ENCODE measurements at regions not wholly inside any gene's neighbourhood (a gene's known extent, or its start where the extent isn't known, plus 50 kb on each side); places are given as distances from the start of the nearest gene placed in this dataset.

DNA sequence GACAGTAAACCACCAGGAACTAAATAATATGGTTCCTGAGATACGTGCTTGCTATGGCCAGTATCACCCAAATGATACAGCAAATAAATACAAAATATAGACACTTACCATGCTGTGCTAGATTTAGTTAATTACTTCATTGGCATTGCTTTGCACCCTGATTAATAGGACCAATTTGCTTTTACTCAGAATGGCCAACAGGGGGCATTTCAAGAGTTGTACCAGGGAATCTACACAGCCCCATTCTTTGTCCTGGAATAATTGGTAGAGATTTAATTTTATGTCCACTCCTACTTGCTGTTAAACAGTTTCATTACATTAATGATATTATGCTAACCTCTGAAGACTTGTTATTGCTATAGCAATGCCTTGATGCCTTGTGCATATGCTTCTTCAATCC, 280.8 kb downstream of the RERGL start:
- DNase-seq (ENCODE audit: low read depth in 2 of 2) = no peak

DNA sequence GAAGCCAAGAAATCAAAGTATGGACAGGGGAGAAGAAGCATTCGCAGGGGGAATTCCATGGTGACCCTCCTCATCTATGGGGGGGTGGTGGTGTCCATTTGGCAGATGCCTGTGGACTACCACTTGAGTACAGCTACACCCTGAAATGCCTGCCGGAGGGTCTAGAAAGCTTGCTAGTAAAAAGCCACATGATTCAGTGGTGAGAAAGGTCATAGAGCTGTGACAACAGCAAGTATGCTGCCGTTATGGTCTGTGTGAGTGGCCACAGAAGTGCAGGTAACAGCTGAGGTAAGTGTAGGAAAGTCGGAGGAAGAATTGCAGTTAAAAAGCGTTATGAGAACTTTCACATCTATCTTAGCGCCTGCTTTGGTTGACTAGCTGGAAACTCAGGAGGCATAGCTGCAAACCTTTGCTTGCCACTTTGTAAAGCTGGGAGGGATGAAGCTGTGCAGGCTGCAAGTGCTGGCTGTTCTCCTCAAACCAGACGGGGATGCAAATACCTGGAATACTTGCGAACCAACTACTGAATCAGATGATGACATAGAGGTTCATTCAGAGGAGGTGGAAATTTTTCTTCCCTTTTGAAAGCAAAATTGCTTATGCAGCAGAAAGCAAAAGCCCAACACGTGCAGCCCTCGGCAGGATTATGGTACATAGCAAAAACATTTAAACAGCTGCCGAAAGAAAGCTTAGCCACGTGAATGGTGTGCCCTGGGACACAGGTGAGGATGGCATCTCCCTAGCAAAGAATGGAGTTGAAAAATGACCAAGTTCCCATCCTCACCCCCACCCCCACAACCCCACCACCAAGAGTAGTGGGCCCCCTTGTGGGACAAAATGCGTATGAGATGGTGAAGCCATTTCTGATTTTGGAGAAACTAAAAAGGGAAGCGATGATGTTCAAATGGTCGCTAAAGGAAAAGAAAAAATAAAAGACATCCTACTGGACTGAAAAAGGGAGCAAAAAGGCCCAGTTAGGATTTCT, 287.0 kb downstream of the RERGL start:
- no peak for DNase-seq (ENCODE audit: low read depth in 2 of 2)

DNA sequence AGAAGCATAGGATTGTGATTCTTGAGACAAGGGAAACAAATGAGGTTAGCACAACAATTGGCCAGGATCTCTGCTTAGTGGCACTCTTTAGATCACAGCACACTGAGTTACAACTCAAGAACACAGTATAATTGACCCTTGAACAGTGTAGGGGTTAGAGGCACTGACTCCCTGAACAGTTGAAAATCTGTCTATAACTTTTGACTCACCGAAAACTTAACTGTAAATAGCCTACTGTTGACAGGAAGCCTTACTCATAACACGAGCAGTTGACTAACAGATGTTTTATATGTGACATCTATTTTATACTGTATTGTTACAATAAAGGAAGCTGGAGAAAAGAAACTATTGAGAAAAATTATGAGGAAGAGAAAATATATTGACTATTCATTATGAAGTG, 296.1 kb downstream of the RERGL start:
- no peak for DNase-seq (ENCODE audit: low read depth in 2 of 2)

DNA sequence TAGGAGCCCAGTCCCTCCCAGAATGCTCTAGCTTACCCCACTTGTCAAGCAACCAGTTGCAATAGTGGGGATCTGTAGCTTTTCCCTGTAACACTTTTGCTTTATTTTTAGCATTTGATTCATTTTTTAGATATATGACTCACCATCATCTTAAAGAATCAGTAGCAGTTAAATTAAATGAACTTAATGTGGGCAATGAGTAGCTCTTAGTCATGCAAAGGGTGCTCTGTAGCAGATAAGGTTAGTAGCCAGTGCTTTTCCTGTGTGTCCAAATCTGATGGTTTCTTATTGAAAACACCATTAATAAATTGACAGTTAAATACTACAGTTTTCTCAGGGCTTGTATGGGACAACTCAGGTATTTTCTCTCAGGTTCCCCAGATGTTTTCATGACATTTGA, 311.8 kb downstream of the RERGL start:
- no peak for DNase-seq (ENCODE audit: low read depth in 2 of 2)

DNA sequence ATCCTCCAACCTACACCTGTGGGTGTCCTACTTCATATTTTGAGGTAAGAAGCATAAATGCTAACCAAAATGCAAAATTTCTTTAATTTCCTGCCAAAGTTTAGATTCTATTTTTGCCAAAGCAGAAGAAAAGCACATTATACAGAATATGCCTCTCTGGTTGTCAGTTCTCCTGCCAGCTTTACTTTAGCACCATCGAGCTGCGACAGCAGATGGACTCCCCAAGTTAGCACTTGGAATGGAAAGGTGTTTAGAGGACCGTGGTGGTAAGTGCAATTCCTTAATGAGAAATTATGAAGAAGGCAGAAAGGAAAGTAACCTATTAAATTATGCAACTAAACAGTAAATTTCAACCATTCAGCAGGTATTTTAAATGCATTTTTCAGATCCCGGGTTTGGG, 326.6 kb downstream of the RERGL start:
- DNase-seq (ENCODE audit: low read depth in 2 of 2) = no peak

DNA sequence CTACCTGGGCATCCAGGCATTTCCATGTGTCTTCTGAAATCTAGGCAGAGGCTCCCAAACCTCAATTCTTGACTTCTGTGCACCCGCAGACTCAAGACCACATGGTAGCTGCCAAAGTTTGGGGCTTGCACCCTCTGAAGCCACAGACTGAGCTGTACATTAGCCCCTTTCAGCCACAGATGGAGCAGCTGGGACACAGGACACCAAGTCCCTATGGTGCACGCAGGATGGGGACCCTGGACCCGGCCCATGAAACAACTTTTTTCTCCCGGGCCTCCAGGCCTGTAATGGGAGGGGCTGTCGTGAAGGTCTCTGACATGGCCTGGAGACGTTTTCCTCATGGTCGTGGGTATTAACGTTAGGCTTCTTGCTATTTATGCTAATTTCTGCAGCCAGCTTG, 330.0 kb downstream of the RERGL start:
- no peak for DNase-seq (ENCODE audit: low read depth in 2 of 2)

All from stimulated activated CD4-positive, alpha-beta T cell treated with anti-CD3 and anti-CD28 coated beads, Interleukin-4, amount 100 ng/mL, for 48 hours (primary cell).